Common myeloid progenitor, CD34-positive (primary cell): ENCODE measurements at regions not wholly inside any gene's neighbourhood (a gene's known extent, or its start where the extent isn't known, plus 50 kb on each side); places are given as distances from the start of the nearest gene placed in this dataset.

ENCODE experiments used
- CTCF ChIA-PET: fragments of 350-600 bp; sonication (Branson Sonifier 250); formaldehyde crosslinking; loops from one replicate; lab custom pipeline; 2021; ENCODE audit warnings: antibody characterized with exemption; lab: Charles Lee
- POLR2A ChIA-PET: fragments of 350-600 bp; sonication (Branson Sonifier 250); formaldehyde crosslinking; loops from one replicate; lab custom pipeline; 2021; ENCODE audit warnings: antibody characterized with exemption; lab: Charles Lee
- DNase-seq, 3 donors: peaks; one replicate each; pipeline versions ENCODE4 v3.0.0 to v3.0.0-alpha.2; 2013
- H3K27ac ChIP-seq, 2 experiments: 1 replicate in 1 of 2; 2 replicates in 1 of 2; pipeline ENCODE4 v1.7.0; 2013; ENCODE audit warnings: inconsistent platforms in 2 of 2, low read length in 2 of 2, mild to moderate bottlenecking in 2 of 2, low read depth in 1 of 2, moderate library complexity in 1 of 2; ENCODE audit not compliant: severe bottlenecking in 2 of 2, insufficient read depth in 1 of 2, poor library complexity in 1 of 2
- H3K27me3 ChIP-seq, 5 experiments: replicated peaks in 2 of 5; 1 replicate in 3 of 5; 2 replicates in 2 of 5; pipeline versions ENCODE4 v1.6.1 to v1.7.0; 2013; ENCODE audit warnings: low read length in 4 of 5, mild to moderate bottlenecking in 2 of 5, moderate library complexity in 2 of 5, inconsistent platforms in 1 of 5; ENCODE audit not compliant: insufficient read depth in 5 of 5, control insufficient read depth in 4 of 5
- H3K36me3 ChIP-seq, 4 experiments: 1 replicate in 2 of 4; 2 replicates in 2 of 4; pipeline versions ENCODE4 v1.6.1 to v1.7.0; 2013; ENCODE audit warnings: low read length in 3 of 4, control low read depth in 1 of 4, mild to moderate bottlenecking in 1 of 4; ENCODE audit not compliant: control insufficient read depth in 4 of 4, insufficient read depth in 4 of 4
- H3K4me1 ChIP-seq, 4 experiments: 1 replicate in 3 of 4; 2 replicates in 1 of 4; pipeline versions ENCODE4 v1.6.1 to v1.7.1; 2013; ENCODE audit warnings: low read length in 3 of 4, mild to moderate bottlenecking in 3 of 4, control low read depth in 1 of 4, inconsistent platforms in 1 of 4, moderate library complexity in 1 of 4; ENCODE audit not compliant: control insufficient read depth in 4 of 4, insufficient read depth in 4 of 4; ENCODE audit errors: control extremely low read depth in 1 of 4
- H3K4me3 ChIP-seq, 7 experiments: 1 replicate in 4 of 7; 2 replicates in 3 of 7; pipeline versions ENCODE4 v1.5.1 to v1.7.0; 2013; ENCODE audit warnings: mild to moderate bottlenecking in 7 of 7, low read length in 6 of 7, moderate library complexity in 6 of 7, inconsistent platforms in 2 of 7, low read depth in 2 of 7, control low read depth in 1 of 7; ENCODE audit not compliant: insufficient read depth in 4 of 7, control insufficient read depth in 1 of 7; ENCODE audit errors: extremely low read depth in 1 of 7
- H3K9me3 ChIP-seq, 5 experiments: 1 replicate in 4 of 5; 2 replicates in 1 of 5; pipeline versions ENCODE4 v1.6.1 to v1.7.1; 2013; ENCODE audit warnings: low read length in 4 of 5, mild to moderate bottlenecking in 2 of 5, inconsistent platforms in 1 of 5, low read depth in 1 of 5, moderate library complexity in 1 of 5; ENCODE audit not compliant: control insufficient read depth in 4 of 5, insufficient read depth in 2 of 5; ENCODE audit errors: control extremely low read depth in 1 of 5
- WGBS: methylation state at CpG from one replicate; pipeline ENCODE4 v1.1.5; 2013; ENCODE audit not compliant: insufficient coverage; 5-methylcytosine and 5-hydroxymethylcytosine counted together

GRCh38 chr5:28703651-28704260 lies 1665.4 kb upstream of the CDH9 start:
- Histone ChIP-seq H3K27me3 (no peaks in the 10 kb centered on the region), H3K4me3 (no peak overlapping the region), H3K4me1 (no peaks in the 10 kb centered on the region), H3K36me3 (no peaks in the 10 kb centered on the region), H3K27ac (no peak overlapping the region), H3K9me3 (no peaks in the 10 kb centered on the region)
- POLR2A ChIA-PET: no interaction called here
- CTCF ChIA-PET: interaction anchor here (0.8 kb wide), 1 partner anchor 205 kb away, joined by 3 read pairs; no protein-coding TSS in a partner anchor
- 100% methylated on average over 1 of the region's 1 CpG for WGBS
- DNase-seq: no peak

- Histone ChIP-seq H3K9me3 (no peaks in the 10 kb centered on the region), H3K36me3 (no peaks in the 10 kb centered on the region), H3K27ac (no peak overlapping the region), H3K27me3 (no peaks in the 10 kb centered on the region), H3K4me3 (no peak overlapping the region), H3K4me1 (no peaks in the 10 kb centered on the region)
- no peak for DNase-seq
- POLR2A ChIA-PET: no interaction called here
- CTCF ChIA-PET: no interaction called here
Measured at GRCh38 chr5:28691526-28691925, 1653.1 kb upstream of the CDH9 start.

GRCh38 chr5:28685794-28686193 lies 1647.4 kb upstream of the CDH9 start:
- ChIA-PET POLR2A (no interaction called here), CTCF (no interaction called here)
- H3K27me3 ChIP-seq: no peaks in the 10 kb centered on the region
- WGBS: 100% methylated on average over 1 of the region's 6 CpGs
- DNase-seq: no peak
- no peak overlapping the region for H3K27ac ChIP-seq
- H3K4me3 ChIP-seq: no peak overlapping the region
- no peaks in the 10 kb centered on the region for H3K4me1 ChIP-seq
- no peaks in the 10 kb centered on the region for H3K36me3 ChIP-seq
- no peaks in the 10 kb centered on the region for H3K9me3 ChIP-seq

GRCh38 chr5:28678899-28679298 lies 1640.5 kb upstream of the CDH9 start:
- no peaks in the 10 kb centered on the region for H3K4me1 ChIP-seq
- no peak overlapping the region for H3K27ac ChIP-seq
- CTCF ChIA-PET: no interaction called here
- no peak for DNase-seq
- POLR2A ChIA-PET: no interaction called here
- no peaks in the 10 kb centered on the region for H3K27me3 ChIP-seq
- no peaks in the 10 kb centered on the region for H3K36me3 ChIP-seq
- peaks cover 0 to 1% (median 0%) of the 10 kb centered on the region in 5 experiments for H3K9me3 ChIP-seq
- no peak overlapping the region for H3K4me3 ChIP-seq

- CTCF ChIA-PET: no interaction called here
- peaks cover 0 to 3% (median 0%) of the 10 kb centered on the region in 5 experiments for H3K9me3 ChIP-seq
- WGBS: 55% methylated on average over 1 of the region's 1 CpG
- no peaks in the 10 kb centered on the region for H3K36me3 ChIP-seq
- H3K4me3 ChIP-seq: no peak overlapping the region
- no peak overlapping the region for H3K27ac ChIP-seq
- H3K4me1 ChIP-seq: no peaks in the 10 kb centered on the region
- POLR2A ChIA-PET: no interaction called here
- H3K27me3 ChIP-seq: no peaks in the 10 kb centered on the region
- no peak for DNase-seq
Measured at GRCh38 chr5:28666110-28666509, 1627.7 kb upstream of the CDH9 start.

GRCh38 chr5:28648108-28648507 lies 1609.7 kb upstream of the CDH9 start:
- Histone ChIP-seq H3K36me3 (no peaks in the 10 kb centered on the region), H3K9me3 (no peaks in the 10 kb centered on the region), H3K27me3 (no peaks in the 10 kb centered on the region), H3K27ac (no peak overlapping the region), H3K4me1 (no peaks in the 10 kb centered on the region), H3K4me3 (no peak overlapping the region)
- POLR2A ChIA-PET: no interaction called here
- CTCF ChIA-PET: no interaction called here
- WGBS: 100% methylated on average over 1 of the region's 2 CpGs
- DNase-seq: no peak

- no peak overlapping the region for H3K4me3 ChIP-seq
- no peak overlapping the region for H3K27ac ChIP-seq
- no peaks in the 10 kb centered on the region for H3K36me3 ChIP-seq
- H3K4me1 ChIP-seq: no peaks in the 10 kb centered on the region
- H3K27me3 ChIP-seq: no peaks in the 10 kb centered on the region
- POLR2A ChIA-PET: no interaction called here
- DNase-seq: no peak
- CTCF ChIA-PET: no interaction called here
- 100% methylated on average over 9 of the region's 9 CpGs for WGBS
- no peaks in the 10 kb centered on the region for H3K9me3 ChIP-seq
Measured at GRCh38 chr5:28632607-28633006, 1594.2 kb upstream of the CDH9 start.
